ENCODE measurements at regions not wholly inside any gene's neighbourhood (a gene's known extent, or its start where the extent isn't known, plus 50 kb on each side); places are given as distances from the start of the nearest gene placed in this dataset.

DNA sequence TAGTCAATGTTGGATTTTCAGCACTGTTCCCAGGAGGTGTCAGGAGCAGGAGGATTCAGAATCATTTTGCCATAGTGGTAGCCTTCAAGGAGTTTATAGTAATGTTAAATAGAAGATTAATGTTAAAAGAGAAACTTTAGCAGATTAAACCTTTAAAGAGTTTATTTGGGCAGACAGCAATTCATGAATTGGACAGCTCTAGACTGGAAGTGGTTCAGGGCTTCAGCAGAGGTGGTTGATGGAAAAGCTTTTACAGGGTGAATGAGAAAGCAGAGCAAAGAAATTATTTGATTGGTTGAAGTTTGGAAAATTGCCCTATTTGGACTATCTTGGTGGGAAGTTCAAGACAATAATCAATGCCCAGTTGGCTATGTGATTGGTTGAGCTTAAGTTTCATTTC is 416.6 kb upstream of the TBL1XR1 start:
- Mint-ChIP-seq H3K27me3 (ENCODE audit: insufficient read depth, unreplicated experiment) (no peaks in the 10 kb centered on the region), H3K27ac (ENCODE audit: unreplicated experiment) (no peak overlapping the region), H3K4me3 (ENCODE audit: unreplicated experiment) (no peak overlapping the region), H3K4me1 (ENCODE audit: low read depth, unreplicated experiment) (peaks cover 8% of the 10 kb centered on the region), H3K9me3 (ENCODE audit: unreplicated experiment) (no peaks in the 10 kb centered on the region), H3K36me3 (ENCODE audit: insufficient read depth, unreplicated experiment) (no peaks in the 10 kb centered on the region)
- POLR2A ChIA-PET, result no interaction called here
- Histone ChIP-seq H3K4me1 (peaks cover 17% of the 10 kb centered on the region), H3K4me3 (ENCODE audit: low read depth, low read length) (no peak overlapping the region), H3K36me3 (ENCODE audit: control insufficient read depth, insufficient read depth, low read length) (no peaks in the 10 kb centered on the region), H3K27me3 (replicated peaks; ENCODE audit: control insufficient read depth, insufficient read depth, low read length) (no peaks in the 10 kb centered on the region), H3K9me3 (no peaks in the 10 kb centered on the region)
- TF ChIP-seq, protein P1, sequence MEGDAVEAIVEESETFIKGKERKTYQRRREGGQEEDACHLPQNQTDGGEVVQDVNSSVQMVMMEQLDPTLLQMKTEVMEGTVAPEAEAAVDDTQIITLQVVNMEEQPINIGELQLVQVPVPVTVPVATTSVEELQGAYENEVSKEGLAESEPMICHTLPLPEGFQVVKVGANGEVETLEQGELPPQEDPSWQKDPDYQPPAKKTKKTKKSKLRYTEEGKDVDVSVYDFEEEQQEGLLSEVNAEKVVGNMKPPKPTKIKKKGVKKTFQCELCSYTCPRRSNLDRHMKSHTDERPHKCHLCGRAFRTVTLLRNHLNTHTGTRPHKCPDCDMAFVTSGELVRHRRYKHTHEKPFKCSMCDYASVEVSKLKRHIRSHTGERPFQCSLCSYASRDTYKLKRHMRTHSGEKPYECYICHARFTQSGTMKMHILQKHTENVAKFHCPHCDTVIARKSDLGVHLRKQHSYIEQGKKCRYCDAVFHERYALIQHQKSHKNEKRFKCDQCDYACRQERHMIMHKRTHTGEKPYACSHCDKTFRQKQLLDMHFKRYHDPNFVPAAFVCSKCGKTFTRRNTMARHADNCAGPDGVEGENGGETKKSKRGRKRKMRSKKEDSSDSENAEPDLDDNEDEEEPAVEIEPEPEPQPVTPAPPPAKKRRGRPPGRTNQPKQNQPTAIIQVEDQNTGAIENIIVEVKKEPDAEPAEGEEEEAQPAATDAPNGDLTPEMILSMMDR (IDR thresholded peaks at IDR 0.05; ENCODE audit: insufficient read depth in 1 of 2, low read depth in 1 of 2, low read length in 1 of 2, severe bottlenecking in 1 of 2, unreplicated experiment in 1 of 2), result no peak
- DNase-seq, result no peak
- intact Hi-C loops (cut with micrococcal nuclease; ENCODE audit: unreplicated experiment), result no loop called here
- CTCF ChIA-PET, result interaction anchor here (0.6 kb wide), 2 partner anchors 9 to 79 kb away, joined by 3 to 5 read pairs; no protein-coding TSS in a partner anchor
- BruUV-seq (replicated peaks), result no TSS peak

DNA sequence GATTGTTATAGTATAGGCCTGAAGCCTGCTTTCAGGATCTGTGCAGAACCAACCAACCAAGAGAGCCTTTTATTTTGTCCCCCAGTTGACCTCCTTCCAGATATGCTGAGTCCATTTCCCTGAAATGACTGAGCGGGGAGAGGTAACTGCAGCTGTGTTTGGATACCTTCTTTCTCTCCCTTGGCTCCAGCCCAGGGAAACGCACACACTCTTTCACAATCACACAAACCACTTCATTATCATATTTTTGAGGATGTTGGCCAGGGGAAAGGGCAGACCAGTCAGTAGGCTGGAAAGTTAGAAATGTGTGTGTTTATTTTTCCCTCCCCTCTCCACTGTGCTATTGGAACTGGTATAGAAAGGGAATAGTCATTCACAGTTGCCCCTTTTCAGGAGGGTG is 417.7 kb upstream of the TBL1XR1 start:
- no peaks in the 10 kb centered on the region for H3K9me3 Mint-ChIP-seq (ENCODE audit: unreplicated experiment)
- TF ChIP-seq, protein P1 (IDR thresholded peaks at IDR 0.05; ENCODE audit: insufficient read depth in 1 of 2, low read depth in 1 of 2, low read length in 1 of 2, severe bottlenecking in 1 of 2, unreplicated experiment in 1 of 2), result no peak

DNA sequence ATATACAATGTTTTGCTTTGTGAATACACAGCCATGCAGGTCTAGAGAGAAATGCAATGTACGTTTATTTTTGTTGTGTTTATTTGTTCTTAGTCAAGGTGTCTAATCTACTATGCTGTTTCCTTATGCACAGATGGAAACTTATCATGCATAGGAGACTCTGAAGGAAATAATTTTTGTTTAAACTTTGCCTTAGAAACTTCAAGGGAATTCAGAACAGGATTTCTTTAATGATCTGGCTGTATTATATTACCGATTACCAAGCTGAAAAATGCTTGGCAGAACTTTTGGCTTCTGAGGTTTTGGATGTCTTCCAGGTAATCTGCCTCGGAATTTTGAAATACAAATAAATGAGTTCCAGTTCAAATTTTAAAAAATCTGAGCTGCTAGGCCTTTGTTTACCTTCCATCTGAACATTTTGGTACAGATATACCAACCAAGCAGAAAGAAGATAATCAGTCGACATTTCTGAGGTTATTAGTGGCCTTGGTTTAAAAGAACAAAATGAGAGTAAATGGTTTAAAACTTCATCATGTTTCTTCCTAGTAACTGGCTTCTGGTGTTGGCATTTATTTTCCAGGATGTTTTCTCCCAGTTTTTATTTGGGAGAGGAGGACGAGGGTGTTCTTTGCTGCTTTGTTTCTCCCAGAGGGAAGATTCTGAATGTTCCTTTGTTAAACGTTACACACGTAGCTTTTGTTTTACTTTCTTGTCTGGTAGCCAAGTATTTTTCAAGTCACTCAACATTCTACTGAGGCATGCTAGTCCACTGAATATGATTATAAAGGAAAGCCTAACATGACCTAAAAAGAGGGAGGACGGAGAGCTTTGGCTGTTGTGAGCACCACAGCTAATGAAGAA is 421.8 kb upstream of the TBL1XR1 start:
- intact Hi-C loops (cut with micrococcal nuclease; ENCODE audit: unreplicated experiment), result no loop called here
- no peaks in the 10 kb centered on the region for H3K27me3 Mint-ChIP-seq (ENCODE audit: insufficient read depth, unreplicated experiment)
- TF ChIP-seq, protein P1 (IDR thresholded peaks at IDR 0.05; ENCODE audit: insufficient read depth in 1 of 2, low read depth in 1 of 2, low read length in 1 of 2, severe bottlenecking in 1 of 2, unreplicated experiment in 1 of 2), result no peak
- BruUV-seq (replicated peaks), result no TSS peak
- Histone ChIP-seq H3K4me3 (ENCODE audit: low read depth, low read length) (no peak overlapping the region), H3K4me1 (peaks cover 15% of the 10 kb centered on the region), H3K9me3 (no peaks in the 10 kb centered on the region), H3K27me3 (replicated peaks; ENCODE audit: control insufficient read depth, insufficient read depth, low read length) (no peaks in the 10 kb centered on the region), H3K36me3 (ENCODE audit: control insufficient read depth, insufficient read depth, low read length) (no peaks in the 10 kb centered on the region)
- DNase-seq, result no peak
- no peaks in the 10 kb centered on the region for H3K36me3 Mint-ChIP-seq (ENCODE audit: insufficient read depth, unreplicated experiment)
- H3K4me3 Mint-ChIP-seq (ENCODE audit: unreplicated experiment), result no peak overlapping the region
- peaks cover 16% of the 10 kb centered on the region for H3K4me1 Mint-ChIP-seq (ENCODE audit: low read depth, unreplicated experiment)
- no peak overlapping the region for H3K27ac Mint-ChIP-seq (ENCODE audit: unreplicated experiment)
- CTCF ChIA-PET, result no interaction called here
- POLR2A ChIA-PET, result no interaction called here
- no peaks in the 10 kb centered on the region for H3K9me3 Mint-ChIP-seq (ENCODE audit: unreplicated experiment)

More for the DNA sequence above, 417.7 kb upstream of the TBL1XR1 start:
- H3K27me3 ChIP-seq (replicated peaks; ENCODE audit: control insufficient read depth, insufficient read depth, low read length), result no peaks in the 10 kb centered on the region
- Mint-ChIP-seq H3K27ac (ENCODE audit: unreplicated experiment) (no peak overlapping the region), H3K4me3 (ENCODE audit: unreplicated experiment) (no peak overlapping the region), H3K36me3 (ENCODE audit: insufficient read depth, unreplicated experiment) (no peaks in the 10 kb centered on the region), H3K4me1 (ENCODE audit: low read depth, unreplicated experiment) (no peaks in the 10 kb centered on the region), H3K27me3 (ENCODE audit: insufficient read depth, unreplicated experiment) (no peaks in the 10 kb centered on the region)
- intact Hi-C loops (cut with micrococcal nuclease; ENCODE audit: unreplicated experiment), result no loop called here
- no TSS peak for BruUV-seq (replicated peaks)
- ChIA-PET POLR2A (no interaction called here), CTCF (no interaction called here)
- peaks cover 6% of the 10 kb centered on the region; the same call in 1 of the 2 replicates for H3K4me1 ChIP-seq
- no peak for DNase-seq
- H3K9me3 ChIP-seq, result no peaks in the 10 kb centered on the region
- no peak overlapping the region for H3K4me3 ChIP-seq (ENCODE audit: low read depth, low read length)
- H3K36me3 ChIP-seq (ENCODE audit: control insufficient read depth, insufficient read depth, low read length), result no peaks in the 10 kb centered on the region

Measured in Caco-2 (cell line).